SK-N-SH (cell line): ENCODE measurements at regions not wholly inside any gene's neighbourhood (a gene's known extent, or its start where the extent isn't known, plus 50 kb on each side); places are given as distances from the start of the nearest gene placed in this dataset.

Experiments
- CTCF ChIA-PET: fragments of 300-600, 350-600 bp; formaldehyde crosslinking; extraction: SDS; loops from one replicate; lab custom pipeline; 2021; lab: Yijun Ruan, JAX
- POLR2A ChIA-PET: fragments of 350-600 bp; sonication (Branson Sonifier 250); formaldehyde crosslinking; extraction: SDS; loops from one replicate; lab custom pipeline; 2020; ENCODE audit warnings: antibody characterized with exemption, inconsistent platforms; lab: Yijun Ruan, JAX
- DNase-seq: peaks from one replicate; pipeline ENCODE4 v3.0.0; 2012
- H2AFZ ChIP-seq: fragments of 200-600 bp; sonication (generic); 2 replicates; pipeline ENCODE4 v1.8.1; 2016; ENCODE audit warnings: antibody characterized with exemption, mild to moderate bottlenecking, low read depth
- H3F3A ChIP-seq: fragments of 200-600 bp; sonication (generic); replicated peaks from 2 replicates; pipeline ENCODE3; 2016; ENCODE audit warnings: antibody characterized with exemption, mild to moderate bottlenecking; ENCODE audit not compliant: insufficient read depth
- H3K27ac ChIP-seq, 2 experiments: fragments of 200-500 bp in 1 of 2; fragments of 200-600 bp in 1 of 2; sonication (Bioruptor generic) in 1 of 2; sonication (generic), shearing (Covaris generic) in 1 of 2; 2 replicates each; pipeline versions ENCODE4 v1.5.1 to v1.6.1; 2014 to 2016; ENCODE audit warnings: low read depth in 2 of 2, inconsistent platforms in 1 of 2, low read length in 1 of 2, mild to moderate bottlenecking in 1 of 2, mixed read lengths in 1 of 2
- H3K27me3 ChIP-seq: fragments of 200-600 bp; sonication (generic), shearing (Covaris generic); 2 replicates; pipeline ENCODE4 v1.6.1; 2016; ENCODE audit warnings: mixed run types; ENCODE audit not compliant: insufficient read depth
- H3K36me3 ChIP-seq, 2 experiments: fragments of 200-500 bp in 1 of 2; fragments of 200-600 bp in 1 of 2; sonication (Bioruptor generic) in 1 of 2; sonication (generic) in 1 of 2; replicated peaks in 1 of 2; 2 replicates each; pipeline versions ENCODE3 to v1.5.1; 2014 to 2016; ENCODE audit warnings: low read length in 1 of 2, mild to moderate bottlenecking in 1 of 2; ENCODE audit not compliant: insufficient read depth in 2 of 2, control insufficient read depth in 1 of 2
- H3K4me1 ChIP-seq, 2 experiments: fragments of 200-500 bp in 1 of 2; fragments of 200-600 bp in 1 of 2; sonication (Bioruptor generic) in 1 of 2; sonication (generic), shearing (Covaris generic) in 1 of 2; 2 replicates each; pipeline versions ENCODE4 v1.5.1 to v1.6.1; 2014 to 2016; ENCODE audit warnings: low read depth in 1 of 2, low read length in 1 of 2, mixed run types in 1 of 2; ENCODE audit not compliant: insufficient read depth in 2 of 2, control insufficient read depth in 1 of 2
- H3K4me2 ChIP-seq: fragments of 200-600 bp; sonication (generic), shearing (Covaris generic); 2 replicates; pipeline ENCODE4 v1.6.1; 2017; ENCODE audit warnings: mixed run types
- H3K4me3 ChIP-seq, 2 experiments: fragments of 200-500 bp in 1 of 2; fragments of 200-600 bp in 1 of 2; sonication (Bioruptor generic) in 1 of 2; sonication (generic), shearing (Covaris generic) in 1 of 2; 2 replicates each; pipeline versions ENCODE4 v1.5.1 to v1.8.1; 2014 to 2016; ENCODE audit warnings: low read depth in 2 of 2, inconsistent platforms in 1 of 2, low read length in 1 of 2, mild to moderate bottlenecking in 1 of 2, mixed read lengths in 1 of 2, moderate library complexity in 1 of 2
- H3K79me2 ChIP-seq: fragments of 200-600 bp; sonication (generic); 2 replicates; pipeline ENCODE4 v1.8.1; 2017; ENCODE audit warnings: mild to moderate bottlenecking; ENCODE audit not compliant: insufficient read depth
- H3K9ac ChIP-seq: fragments of 200-600 bp; sonication (generic); 2 replicates; pipeline ENCODE4 v1.6.1; 2017; ENCODE audit warnings: mixed run types
- H3K9me2 ChIP-seq: fragments of 200-600 bp; sonication (generic); 2 replicates; pipeline ENCODE4 v1.6.1; 2017; ENCODE audit warnings: mixed run types
- H3K9me3 ChIP-seq: fragments of 200-600 bp; sonication (generic); 2 replicates; pipeline ENCODE4 v1.6.1; 2017; ENCODE audit warnings: mixed run types, mild to moderate bottlenecking, moderate library complexity
- H4K20me1 ChIP-seq: fragments of 200-600 bp; sonication (generic); 2 replicates; pipeline ENCODE4 v1.6.1; 2017; ENCODE audit warnings: mild to moderate bottlenecking, mixed run types; ENCODE audit not compliant: insufficient read depth
- CHD2 ChIP-seq: fragments of 150-350 bp; IDR thresholded peaks from 2 replicates; pipeline ENCODE4 v1.6.1; 2018; ENCODE audit warnings: low read length; ENCODE audit not compliant: partially characterized antibody
- CTCF ChIP-seq: fragments of 200-600 bp; sonication (generic); IDR thresholded peaks from 2 replicates; pipeline ENCODE4 v1.6.1; 2017; ENCODE audit warnings: antibody characterized with exemption, mild to moderate bottlenecking, moderate library complexity
- ELF1 ChIP-seq: IDR thresholded peaks from 2 replicates; pipeline ENCODE4 v1.4.0; 2012
- EP300 ChIP-seq, 2 experiments: IDR thresholded peaks; 2 replicates each; pipeline versions ENCODE4 v1.4.0 to v1.6.1; 2012; ENCODE audit warnings: borderline replicate concordance in 1 of 2, low read depth in 1 of 2, low read length in 1 of 2
- EZH2phosphoT487 ChIP-seq: fragments of 200-600 bp; sonication (generic); IDR thresholded peaks from 2 replicates; pipeline ENCODE4 v1.6.1; 2017; ENCODE audit warnings: low read depth, mixed run types, mild to moderate bottlenecking, antibody characterized with exemption, moderate library complexity, borderline replicate concordance
- FOXJ3 ChIP-seq: sonication (generic); formaldehyde crosslinking; IDR thresholded peaks from 2 replicates; pipeline ENCODE4 v1.5.1; 2020; ENCODE audit warnings: mild to moderate bottlenecking, missing genetic modification reagents
- FOXM1 ChIP-seq: IDR thresholded peaks from 2 replicates; pipeline ENCODE4 v1.4.0; 2012; ENCODE audit warnings: low read depth, mild to moderate bottlenecking
- GABPA ChIP-seq: IDR thresholded peaks from 2 replicates; pipeline ENCODE4 v1.4.0; 2012; ENCODE audit warnings: low read depth, mild to moderate bottlenecking
- IRF3 ChIP-seq: fragments of 150-350 bp; IDR thresholded peaks from 2 replicates; pipeline ENCODE4 v1.6.1; 2016; ENCODE audit warnings: mild to moderate bottlenecking, low read depth, low read length
- JUND ChIP-seq: IDR thresholded peaks from 2 replicates; pipeline ENCODE4 v1.4.0; 2012
- MEF2A ChIP-seq: IDR thresholded peaks from 2 replicates; pipeline ENCODE4 v1.4.0; 2012; ENCODE audit warnings: low read depth, borderline replicate concordance
- NFIC ChIP-seq: IDR thresholded peaks from 2 replicates; pipeline ENCODE4 v1.4.0; 2012; ENCODE audit warnings: borderline replicate concordance
- PBX3 ChIP-seq: IDR thresholded peaks from 2 replicates; pipeline ENCODE4; 2012
- POLR2AphosphoS5 ChIP-seq: IDR thresholded peaks from 2 replicates; pipeline ENCODE4 v1.6.1; 2012; ENCODE audit warnings: low read depth, low read length
- RAD21 ChIP-seq: IDR thresholded peaks from 2 replicates; pipeline ENCODE4 v1.6.1; 2012; ENCODE audit warnings: mild to moderate bottlenecking, low read length
- SMC3 ChIP-seq: IDR thresholded peaks from 2 replicates; pipeline ENCODE4 v1.6.1; 2012; ENCODE audit warnings: low read depth, low read length, improper control_type of control experiment
- TCF12 ChIP-seq: IDR thresholded peaks from 2 replicates; pipeline ENCODE4 v1.4.0; 2012
- TEAD4 ChIP-seq: IDR thresholded peaks from 2 replicates; pipeline ENCODE4 v1.4.0; 2012; ENCODE audit warnings: mild to moderate bottlenecking, borderline replicate concordance; ENCODE audit not compliant: insufficient read depth
- USF2 ChIP-seq: fragments of 150-350 bp; IDR thresholded peaks from 2 replicates; pipeline ENCODE4 v1.6.1; 2017; ENCODE audit warnings: antibody characterized with exemption, low read length, low read depth, borderline replicate concordance
- YY1 ChIP-seq: IDR thresholded peaks from 2 replicates; pipeline ENCODE4 v1.4.0; 2012; ENCODE audit warnings: low read depth, mild to moderate bottlenecking
- WGBS: methylation state at CpG from one replicate; pipeline ENCODE4 v1.1.6; 2017; ENCODE audit warnings: low lambda C conversion rate; 5-methylcytosine and 5-hydroxymethylcytosine counted together

- H4K20me1 ChIP-seq, result no peaks in the 10 kb centered on the region
- H3K9ac ChIP-seq, result no peak overlapping the region
- no peak overlapping the region for H2AFZ ChIP-seq
- no peak for DNase-seq
- H3F3A ChIP-seq, result no peaks in the 10 kb centered on the region
- no peaks in the 10 kb centered on the region for H3K79me2 ChIP-seq
- H3K4me1 ChIP-seq, result no peaks in the 10 kb centered on the region
- WGBS, result 59% methylated on average over 5 of the region's 5 CpGs
- peaks cover 9% of the 10 kb centered on the region; the same call in 1 of the 2 replicates for H3K27me3 ChIP-seq
- no peak overlapping the region for H3K4me3 ChIP-seq
- H3K36me3 ChIP-seq, result no peaks in the 10 kb centered on the region
- H3K9me2 ChIP-seq, result no peaks in the 10 kb centered on the region
- CTCF ChIA-PET, result interaction anchor here (1.1 to 1.2 kb wide), 2 partner anchors 11 to 23 kb away, joined by 3 to 4 read pairs; no protein-coding TSS in a partner anchor
- TF ChIP-seq CTCF (no peak), EZH2phosphoT487 (no peak), TEAD4 (no peak), IRF3 (no peak), SMC3 (no peak), EP300 (IDR thresholded peaks at IDR 0.05; ENCODE audit: borderline replicate concordance in 1 of 2, low read depth in 1 of 2, low read length in 1 of 2) (no peak)
- H3K4me2 ChIP-seq, result no peak overlapping the region
- POLR2A ChIA-PET, result interaction anchor here (0.8 kb wide), 1 partner anchor 292 kb away, joined by 3 read pairs; the partner anchor contains the start of gene BTG1
- no peaks in the 10 kb centered on the region; the same call in 1 of the 2 replicates for H3K9me3 ChIP-seq
- H3K27ac ChIP-seq, result no peak overlapping the region
Observed at GRCh38 chr12:91853350-91854127, 292.1 kb downstream of the BTG1 start.

GRCh38 chr12:91852634-91853033, 293.0 kb downstream of the BTG1 start:
- H3K36me3 ChIP-seq, result no peaks in the 10 kb centered on the region
- H3K4me1 ChIP-seq, result no peaks in the 10 kb centered on the region
- CTCF ChIA-PET, result interaction anchor here (1.2 kb wide), 1 partner anchor 10 kb away, joined by 4 read pairs; no protein-coding TSS in a partner anchor
- H4K20me1 ChIP-seq, result no peaks in the 10 kb centered on the region
- no peak overlapping the region for H3K9ac ChIP-seq
- peaks cover 9% of the 10 kb centered on the region; the same call in 1 of the 2 replicates for H3K27me3 ChIP-seq
- H3K4me3 ChIP-seq, result no peak overlapping the region
- H3K9me2 ChIP-seq, result no peaks in the 10 kb centered on the region
- no peaks in the 10 kb centered on the region; the same call in 1 of the 2 replicates for H3K9me3 ChIP-seq
- no peak overlapping the region for H3K4me2 ChIP-seq
- H2AFZ ChIP-seq, result no peak overlapping the region
- WGBS, result 80% methylated on average over 2 of the region's 2 CpGs
- H3F3A ChIP-seq, result no peaks in the 10 kb centered on the region
- H3K27ac ChIP-seq, result no peak overlapping the region
- DNase-seq, result no peak
- POLR2A ChIA-PET, result interaction anchor here (0.8 kb wide), 1 partner anchor 293 kb away, joined by 3 read pairs; the partner anchor contains the start of gene BTG1
- no peaks in the 10 kb centered on the region for H3K79me2 ChIP-seq
- TF ChIP-seq MEF2A (no peak), FOXM1 (no peak), GABPA (no peak), PBX3 (no peak), ELF1 (no peak), YY1 (no peak), POLR2AphosphoS5 (no peak), CTCF (no peak), JUND (no peak), RAD21 (no peak), TCF12 (no peak), SMC3 (no peak), FOXJ3 (no peak), USF2 (no peak), TEAD4 (no peak), NFIC (no peak), CHD2 (no peak), EZH2phosphoT487 (no peak)
